ENCODE measurements at regions not wholly inside any gene's neighbourhood (a gene's known extent, or its start where the extent isn't known, plus 50 kb on each side); places are given as distances from the start of the nearest gene placed in this dataset.

GRCh38 chr5:126044111-126044668 is 379.0 kb upstream of the GRAMD2B start:
- H2AFZ ChIP-seq (ENCODE audit: low read length), result no peak overlapping the region
- no peaks in the 10 kb centered on the region for H4K20me1 ChIP-seq (ENCODE audit: insufficient read depth, low read length)
- CTCF ChIA-PET (ENCODE audit: unreplicated experiment), result no interaction called here
- H3K4me2 ChIP-seq (ENCODE audit: low read length), result no peak overlapping the region
- POLR2A ChIA-PET, result interaction anchor here (0.7 to 0.8 kb wide), 2 partner anchors 567 to 605 kb away, joined by 5 read pairs; no protein-coding TSS in a partner anchor
- no peaks in the 10 kb centered on the region for H3K79me2 ChIP-seq (ENCODE audit: insufficient read depth, low read depth, low read length)
- H3K4me3 ChIP-seq (ENCODE audit: low read depth, low read length, poor library complexity, severe bottlenecking), result no peak overlapping the region
- no peak for TF ChIP-seq EZH2phosphoT487 (IDR thresholded peaks at IDR 0.05; ENCODE audit: borderline replicate concordance, low read depth, low read length)
- TF ChIP-seq, protein P1, sequence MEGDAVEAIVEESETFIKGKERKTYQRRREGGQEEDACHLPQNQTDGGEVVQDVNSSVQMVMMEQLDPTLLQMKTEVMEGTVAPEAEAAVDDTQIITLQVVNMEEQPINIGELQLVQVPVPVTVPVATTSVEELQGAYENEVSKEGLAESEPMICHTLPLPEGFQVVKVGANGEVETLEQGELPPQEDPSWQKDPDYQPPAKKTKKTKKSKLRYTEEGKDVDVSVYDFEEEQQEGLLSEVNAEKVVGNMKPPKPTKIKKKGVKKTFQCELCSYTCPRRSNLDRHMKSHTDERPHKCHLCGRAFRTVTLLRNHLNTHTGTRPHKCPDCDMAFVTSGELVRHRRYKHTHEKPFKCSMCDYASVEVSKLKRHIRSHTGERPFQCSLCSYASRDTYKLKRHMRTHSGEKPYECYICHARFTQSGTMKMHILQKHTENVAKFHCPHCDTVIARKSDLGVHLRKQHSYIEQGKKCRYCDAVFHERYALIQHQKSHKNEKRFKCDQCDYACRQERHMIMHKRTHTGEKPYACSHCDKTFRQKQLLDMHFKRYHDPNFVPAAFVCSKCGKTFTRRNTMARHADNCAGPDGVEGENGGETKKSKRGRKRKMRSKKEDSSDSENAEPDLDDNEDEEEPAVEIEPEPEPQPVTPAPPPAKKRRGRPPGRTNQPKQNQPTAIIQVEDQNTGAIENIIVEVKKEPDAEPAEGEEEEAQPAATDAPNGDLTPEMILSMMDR (conservative IDR thresholded peaks at IDR 0.05; ENCODE audit: low read length), result no peak
- no peaks in the 10 kb centered on the region for H3K9me3 ChIP-seq (ENCODE audit: low read length)
- no peak overlapping the region for H3K27ac ChIP-seq (ENCODE audit: low read depth, low read length, poor library complexity, severe bottlenecking)
- no peak for DNase-seq (ENCODE audit: low spot score)
- H3K4me1 ChIP-seq (ENCODE audit: insufficient read depth, low read length, poor library complexity, severe bottlenecking), result no peaks in the 10 kb centered on the region
- no peaks in the 10 kb centered on the region for H3K9me2 ChIP-seq (ENCODE audit: insufficient read depth, low read length)
- no TSS peak for BruUV-seq (replicated peaks)
- H3K36me3 ChIP-seq (ENCODE audit: insufficient read depth, low read length), result no peaks in the 10 kb centered on the region
- intact Hi-C loops (cut with micrococcal nuclease; ENCODE audit: unreplicated experiment), result no loop called here

DNA sequence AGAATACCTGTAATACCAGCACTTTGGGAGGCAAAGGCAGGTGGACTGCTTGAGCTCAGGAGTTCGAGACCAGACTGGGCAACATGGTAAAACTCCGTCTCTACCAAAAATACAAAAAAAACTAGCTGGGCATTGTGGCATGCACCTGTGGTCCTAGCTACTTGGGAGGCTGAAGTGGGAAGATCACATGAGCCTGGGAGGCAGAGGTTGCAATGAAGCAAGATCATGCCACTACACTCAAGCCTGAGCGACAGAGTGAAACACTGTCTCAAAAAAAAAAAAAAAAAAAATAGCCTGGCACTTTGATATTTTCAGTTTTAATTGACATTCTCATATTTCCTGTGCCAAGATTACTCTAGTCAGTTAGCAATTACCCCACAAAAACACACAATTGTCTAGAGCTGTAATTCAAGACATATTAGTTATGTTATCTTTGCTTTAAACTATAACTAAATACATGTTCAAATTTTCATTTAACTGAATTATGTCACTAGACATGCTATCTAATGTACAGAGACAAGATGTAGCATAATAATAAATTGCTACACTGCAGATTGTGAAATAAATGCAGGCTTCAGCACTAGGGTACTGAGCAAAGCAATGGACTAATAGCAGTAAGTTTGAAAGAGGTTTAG is 378.2 kb upstream of the GRAMD2B start:
- intact Hi-C loops (cut with micrococcal nuclease; ENCODE audit: unreplicated experiment), result no loop called here
- no TSS peak for BruUV-seq (replicated peaks)
- H3K79me2 ChIP-seq (ENCODE audit: insufficient read depth, low read depth, low read length), result no peaks in the 10 kb centered on the region
- no peaks in the 10 kb centered on the region for H3K9me2 ChIP-seq (ENCODE audit: insufficient read depth, low read length)
- H3K4me2 ChIP-seq (ENCODE audit: low read length), result no peak overlapping the region
- no peak for DNase-seq (ENCODE audit: low spot score)
- ChIA-PET CTCF (ENCODE audit: unreplicated experiment) (no interaction called here), POLR2A (interaction anchor here (0.7 to 1.0 kb wide), 3 partner anchors 15 to 606 kb away, joined by 5 read pairs; no protein-coding TSS in a partner anchor)
- no peaks in the 10 kb centered on the region for H3K9me3 ChIP-seq (ENCODE audit: low read length)
- H3K4me1 ChIP-seq (ENCODE audit: insufficient read depth, low read length, poor library complexity, severe bottlenecking), result no peaks in the 10 kb centered on the region
- H2AFZ ChIP-seq (ENCODE audit: low read length), result no peak overlapping the region
- H3K4me3 ChIP-seq (ENCODE audit: low read depth, low read length, poor library complexity, severe bottlenecking), result no peak overlapping the region
- H3K27ac ChIP-seq (ENCODE audit: low read depth, low read length, poor library complexity, severe bottlenecking), result no peak overlapping the region
- H4K20me1 ChIP-seq (ENCODE audit: insufficient read depth, low read length), result no peaks in the 10 kb centered on the region
- H3K36me3 ChIP-seq (ENCODE audit: insufficient read depth, low read length), result no peaks in the 10 kb centered on the region
- TF ChIP-seq, protein P1 (conservative IDR thresholded peaks at IDR 0.05; ENCODE audit: low read length), result no peak
- no peak for TF ChIP-seq EZH2phosphoT487 (IDR thresholded peaks at IDR 0.05; ENCODE audit: borderline replicate concordance, low read depth, low read length)

DNA sequence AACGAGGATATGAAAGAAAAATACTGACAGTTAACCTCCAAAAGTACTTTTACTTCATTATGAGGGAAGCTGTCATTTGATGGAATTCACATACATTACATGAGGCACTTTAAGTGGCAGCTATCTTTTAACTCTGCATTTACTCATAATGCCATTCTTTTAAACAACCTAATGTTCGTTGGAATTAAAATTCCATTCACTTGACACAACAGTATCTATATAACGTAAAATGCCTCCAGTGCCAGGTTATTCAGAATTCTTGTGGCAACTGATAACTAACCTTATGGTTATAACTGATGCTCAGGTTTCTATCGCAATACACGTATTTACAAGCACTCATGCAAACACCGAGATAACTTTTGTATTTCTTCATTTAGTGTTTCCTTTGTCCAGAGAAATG is 376.9 kb upstream of the GRAMD2B start:
- Histone ChIP-seq H3K79me2 (ENCODE audit: insufficient read depth, low read depth, low read length) (no peaks in the 10 kb centered on the region), H2AFZ (ENCODE audit: low read length) (no peak overlapping the region), H3K36me3 (ENCODE audit: insufficient read depth, low read length) (no peaks in the 10 kb centered on the region), H3K4me3 (ENCODE audit: low read depth, low read length, poor library complexity, severe bottlenecking) (no peak overlapping the region), H3K4me1 (ENCODE audit: insufficient read depth, low read length, poor library complexity, severe bottlenecking) (no peaks in the 10 kb centered on the region), H3K27ac (ENCODE audit: low read depth, low read length, poor library complexity, severe bottlenecking) (no peak overlapping the region), H3K4me2 (ENCODE audit: low read length) (no peak overlapping the region), H3K9me3 (ENCODE audit: low read length) (no peaks in the 10 kb centered on the region), H4K20me1 (ENCODE audit: insufficient read depth, low read length) (no peaks in the 10 kb centered on the region), H3K9me2 (ENCODE audit: insufficient read depth, low read length) (no peaks in the 10 kb centered on the region)
- POLR2A ChIA-PET, result interaction anchor here (0.6 kb wide), 1 partner anchor 20 kb away, joined by 4 read pairs; no protein-coding TSS in a partner anchor
- intact Hi-C loops (cut with micrococcal nuclease; ENCODE audit: unreplicated experiment), result no loop called here
- no TSS peak for BruUV-seq (replicated peaks)
- no peak for TF ChIP-seq EZH2phosphoT487 (IDR thresholded peaks at IDR 0.05; ENCODE audit: borderline replicate concordance, low read depth, low read length)
- TF ChIP-seq, protein P1 (conservative IDR thresholded peaks at IDR 0.05; ENCODE audit: low read length), result no peak
- DNase-seq (ENCODE audit: low spot score), result no peak
- CTCF ChIA-PET (ENCODE audit: unreplicated experiment), result no interaction called here
